ENCODE measurements at regions not wholly inside any gene's neighbourhood (a gene's known extent, or its start where the extent isn't known, plus 50 kb on each side); places are given as distances from the start of the nearest gene placed in this dataset.

DNA sequence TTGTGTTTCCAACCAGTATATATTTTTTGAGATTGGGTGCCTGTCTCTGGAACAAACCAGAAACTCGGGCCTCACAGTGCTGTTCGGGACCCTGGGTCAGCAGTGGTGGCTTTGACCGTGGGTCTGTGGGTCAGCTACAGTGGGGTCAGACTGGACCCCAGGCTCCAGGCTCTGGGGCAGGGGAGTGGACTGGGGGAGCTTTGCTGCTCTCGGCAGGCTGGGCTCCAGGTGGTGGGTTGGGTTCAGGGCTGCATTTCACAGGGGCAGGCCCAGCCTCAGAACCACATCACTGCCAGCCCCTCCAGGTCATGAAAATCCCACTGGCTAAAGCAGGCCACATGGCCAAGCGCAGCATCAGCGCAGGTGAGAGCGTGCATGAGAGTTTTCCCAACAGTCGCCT is 1279.3 kb downstream of the BRD1 start:
- H3K4me3 Mint-ChIP-seq, result no peak overlapping the region
- H3K9me3 Mint-ChIP-seq, result no peaks in the 10 kb centered on the region
- peaks cover 5% of the 10 kb centered on the region for H3K4me1 Mint-ChIP-seq
- H3K27me3 Mint-ChIP-seq (ENCODE audit: low read depth), result peaks cover 5% of the 10 kb centered on the region
- H3K27ac Mint-ChIP-seq, result no peak overlapping the region
- no peaks in the 10 kb centered on the region for H3K36me3 Mint-ChIP-seq (ENCODE audit: low read depth)
- TF ChIP-seq, protein P1, sequence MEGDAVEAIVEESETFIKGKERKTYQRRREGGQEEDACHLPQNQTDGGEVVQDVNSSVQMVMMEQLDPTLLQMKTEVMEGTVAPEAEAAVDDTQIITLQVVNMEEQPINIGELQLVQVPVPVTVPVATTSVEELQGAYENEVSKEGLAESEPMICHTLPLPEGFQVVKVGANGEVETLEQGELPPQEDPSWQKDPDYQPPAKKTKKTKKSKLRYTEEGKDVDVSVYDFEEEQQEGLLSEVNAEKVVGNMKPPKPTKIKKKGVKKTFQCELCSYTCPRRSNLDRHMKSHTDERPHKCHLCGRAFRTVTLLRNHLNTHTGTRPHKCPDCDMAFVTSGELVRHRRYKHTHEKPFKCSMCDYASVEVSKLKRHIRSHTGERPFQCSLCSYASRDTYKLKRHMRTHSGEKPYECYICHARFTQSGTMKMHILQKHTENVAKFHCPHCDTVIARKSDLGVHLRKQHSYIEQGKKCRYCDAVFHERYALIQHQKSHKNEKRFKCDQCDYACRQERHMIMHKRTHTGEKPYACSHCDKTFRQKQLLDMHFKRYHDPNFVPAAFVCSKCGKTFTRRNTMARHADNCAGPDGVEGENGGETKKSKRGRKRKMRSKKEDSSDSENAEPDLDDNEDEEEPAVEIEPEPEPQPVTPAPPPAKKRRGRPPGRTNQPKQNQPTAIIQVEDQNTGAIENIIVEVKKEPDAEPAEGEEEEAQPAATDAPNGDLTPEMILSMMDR (IDR thresholded peaks at IDR 0.05; ENCODE audit: unreplicated experiment in 3 of 3), result no peak

DNA sequence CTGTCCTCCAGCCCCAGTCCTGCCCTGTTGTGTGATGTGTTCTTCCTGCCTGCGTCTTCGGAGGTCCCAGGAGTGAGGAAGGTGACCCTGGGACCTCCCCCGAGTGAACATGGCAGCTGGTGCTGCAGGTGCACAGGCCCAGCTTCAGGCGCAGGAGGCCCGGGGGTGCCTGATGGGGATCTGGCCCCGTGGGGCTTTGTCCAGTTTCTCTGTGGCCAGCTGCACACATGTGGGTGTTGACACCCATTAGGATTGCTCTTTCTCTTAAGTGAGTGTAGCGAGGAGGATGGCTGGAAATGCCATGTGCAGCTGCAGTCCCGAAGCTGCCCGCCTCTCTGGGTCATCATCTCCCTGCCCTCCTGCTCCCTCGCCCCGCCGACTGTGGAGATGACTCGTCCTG is 1279.7 kb downstream of the BRD1 start:
- TF ChIP-seq, protein P1 (IDR thresholded peaks at IDR 0.05; ENCODE audit: unreplicated experiment in 3 of 3), result no peak
- Mint-ChIP-seq H3K9me3 (no peaks in the 10 kb centered on the region), H3K27ac (no peak overlapping the region), H3K4me1 (peaks cover 5% of the 10 kb centered on the region), H3K36me3 (ENCODE audit: low read depth) (no peaks in the 10 kb centered on the region), H3K27me3 (ENCODE audit: low read depth) (peaks cover 2% of the 10 kb centered on the region), H3K4me3 (no peak overlapping the region)

DNA sequence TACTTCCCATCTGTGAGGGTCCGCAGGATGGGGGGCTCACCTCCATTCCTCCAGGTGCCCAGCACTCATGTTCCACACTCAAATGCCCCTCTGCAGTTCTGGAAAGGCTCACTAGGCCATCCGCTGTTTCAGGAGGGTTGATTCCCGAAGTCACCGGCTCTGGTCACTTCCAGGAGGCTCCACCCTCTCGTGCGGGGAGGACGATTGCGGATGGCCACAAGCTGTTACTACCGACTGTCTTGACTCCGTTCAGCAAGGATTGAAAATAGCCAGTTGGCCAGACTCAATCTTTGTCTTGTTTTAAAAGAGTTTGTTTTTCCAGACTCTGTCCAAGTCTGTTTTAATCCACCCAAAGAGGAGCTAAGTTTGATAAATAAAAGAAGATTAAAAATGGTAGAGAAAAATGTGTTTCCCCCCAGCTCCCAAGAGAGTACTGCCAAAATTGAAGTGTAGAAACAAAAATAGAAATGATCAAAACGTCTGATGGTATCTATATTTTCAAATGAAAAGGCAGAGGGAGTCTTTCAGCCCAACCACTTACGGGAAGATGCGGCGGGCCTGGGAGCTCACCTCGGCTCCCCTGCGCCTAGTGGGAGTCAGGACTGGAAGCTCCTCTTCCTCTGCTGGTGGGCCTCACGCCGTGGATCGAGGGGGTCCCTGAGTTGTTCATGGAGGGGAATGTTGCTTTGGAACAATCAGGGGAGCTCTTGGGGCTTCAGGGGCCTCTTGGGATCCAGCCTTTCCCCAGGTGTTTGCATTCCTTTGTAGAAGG is 1280.8 kb downstream of the BRD1 start:
- H3K4me1 Mint-ChIP-seq, result peaks cover 5% of the 10 kb centered on the region
- H3K27me3 Mint-ChIP-seq (ENCODE audit: low read depth), result no peaks in the 10 kb centered on the region
- H3K36me3 Mint-ChIP-seq (ENCODE audit: low read depth), result no peaks in the 10 kb centered on the region
- TF ChIP-seq, protein P1 (IDR thresholded peaks at IDR 0.05; ENCODE audit: unreplicated experiment in 3 of 3), result no peak
- no peaks in the 10 kb centered on the region for H3K9me3 Mint-ChIP-seq
- no peak overlapping the region for H3K4me3 Mint-ChIP-seq
- no peak overlapping the region for H3K27ac Mint-ChIP-seq

DNA sequence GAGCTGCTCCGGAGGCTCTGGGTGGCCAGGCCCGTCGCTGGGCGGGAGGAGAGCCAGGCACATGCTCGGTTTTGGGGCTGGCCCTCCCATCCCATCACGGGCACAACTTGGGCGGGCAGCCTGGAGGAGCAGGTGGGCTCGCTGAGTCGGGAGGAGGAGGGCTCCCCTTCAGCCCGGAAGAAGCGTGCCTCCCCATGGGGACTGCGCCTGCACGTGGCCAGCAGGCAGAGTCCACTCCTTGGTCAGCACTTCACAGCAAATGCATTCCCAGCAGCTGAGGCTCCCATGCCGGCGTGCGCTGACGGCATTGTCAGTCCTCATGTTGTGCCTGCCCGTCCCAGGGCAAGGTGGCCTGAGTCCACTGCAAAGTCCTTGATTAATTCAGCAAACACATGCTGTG is 1281.7 kb downstream of the BRD1 start:
- H3K36me3 Mint-ChIP-seq (ENCODE audit: low read depth), result no peaks in the 10 kb centered on the region
- H3K27me3 Mint-ChIP-seq (ENCODE audit: low read depth), result no peaks in the 10 kb centered on the region
- H3K4me1 Mint-ChIP-seq, result peaks cover 5% of the 10 kb centered on the region
- H3K4me3 Mint-ChIP-seq, result no peak overlapping the region
- H3K27ac Mint-ChIP-seq, result no peak overlapping the region
- TF ChIP-seq, protein P1 (IDR thresholded peaks at IDR 0.05; ENCODE audit: unreplicated experiment in 3 of 3), result no peak
- H3K9me3 Mint-ChIP-seq, result no peaks in the 10 kb centered on the region

DNA sequence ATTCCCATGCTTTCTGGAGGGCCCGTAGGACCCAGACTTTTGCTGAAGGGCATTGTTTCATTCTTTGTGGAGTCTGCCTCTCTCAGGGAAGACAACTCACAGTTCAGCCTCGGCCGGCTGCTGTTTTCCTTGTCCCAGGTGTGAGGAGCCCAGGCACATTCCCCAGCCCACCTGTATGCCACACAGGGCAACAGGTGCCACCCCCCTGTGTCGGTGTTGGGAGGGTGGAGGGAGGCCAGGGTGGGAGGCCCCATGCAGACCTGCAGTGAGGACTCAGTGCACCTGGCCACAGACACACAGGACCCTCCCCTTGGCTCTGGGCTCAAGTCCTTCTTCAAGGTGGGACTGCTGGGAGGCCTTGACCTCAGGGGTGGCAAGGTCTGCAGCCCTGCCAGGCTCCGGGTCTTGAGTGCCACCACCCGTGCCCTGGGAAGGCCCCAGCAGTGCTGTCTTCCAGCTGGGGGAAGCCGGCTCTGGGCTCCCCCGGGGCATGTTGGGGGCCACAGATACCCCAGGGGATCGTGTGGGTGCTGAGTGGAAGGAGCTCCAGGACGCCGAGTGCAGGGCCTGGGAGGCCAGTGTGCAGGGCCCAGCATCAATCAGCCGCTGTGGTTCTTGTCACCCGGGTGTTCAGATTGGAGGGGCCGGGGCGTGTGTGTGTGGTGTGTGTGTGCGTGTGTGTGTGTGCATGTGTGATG is 1286.1 kb downstream of the BRD1 start:
- H3K4me1 Mint-ChIP-seq, result peaks cover under 1% of the 10 kb centered on the region
- TF ChIP-seq, protein P1 (IDR thresholded peaks at IDR 0.05; ENCODE audit: unreplicated experiment in 3 of 3), result no peak
- no peak overlapping the region for H3K27ac Mint-ChIP-seq
- H3K27me3 Mint-ChIP-seq (ENCODE audit: low read depth), result peaks cover 10% of the 10 kb centered on the region
- no peaks in the 10 kb centered on the region for H3K36me3 Mint-ChIP-seq (ENCODE audit: low read depth)
- no peaks in the 10 kb centered on the region for H3K9me3 Mint-ChIP-seq
- H3K4me3 Mint-ChIP-seq, result no peak overlapping the region

All from nephron (organoid).